Vagina (tissue), 2 donors: ENCODE measurements at regions not wholly inside any gene's neighbourhood (a gene's known extent, or its start where the extent isn't known, plus 50 kb on each side); places are given as distances from the start of the nearest gene placed in this dataset.

ENCODE experiments used
- DNase-seq, 2 donors: peaks; one replicate each; pipeline ENCODE4 v3.0.0-alpha.2; 2017; ENCODE audit errors: extremely low spot score in 2 of 2
- H3K27ac ChIP-seq: fragments of 200-600 bp; sonication (generic); one replicate; pipeline ENCODE4 v1.5.1; 2019
- H3K27me3 ChIP-seq: fragments of 200-600 bp; sonication (generic); one replicate; pipeline ENCODE4 v1.5.1; 2019
- H3K36me3 ChIP-seq, 2 donors: fragments of 200-600 bp; sonication (generic); one replicate each; pipeline ENCODE4 v1.5.1; 2017 to 2019
- H3K4me1 ChIP-seq: fragments of 200-600 bp; sonication (generic); one replicate; pipeline ENCODE4 v1.5.1; 2019
- H3K4me3 ChIP-seq, 2 donors: fragments of 200-600 bp; sonication (generic); 1 replicate in 1 of 2; 2 replicates in 1 of 2; pipeline ENCODE4 v1.5.1; 2016 to 2019
- H3K9me3 ChIP-seq: fragments of 200-600 bp; sonication (generic); one replicate; pipeline ENCODE4 v1.5.1; 2019
- CTCF ChIP-seq, 3 experiments: fragments of 450-650 bp in 2 of 3; fragments of 200-600 bp in 1 of 3; sonication (generic) in 1 of 3; IDR thresholded peaks; one replicate each; pipeline ENCODE4 v1.5.1; 2017 to 2019; ENCODE audit warnings: antibody characterized with exemption in 3 of 3, mild to moderate bottlenecking in 2 of 3, moderate library complexity in 2 of 3
- POLR2A ChIP-seq, 2 donors: fragments of 450-650 bp; IDR thresholded peaks; one replicate each; pipeline ENCODE4 v1.6.1; 2017; ENCODE audit warnings: antibody characterized with exemption in 2 of 2, mild to moderate bottlenecking in 2 of 2, moderate library complexity in 2 of 2
- POLR2AphosphoS5 ChIP-seq, 2 donors: sonication (generic); formaldehyde crosslinking; IDR thresholded peaks; one replicate each; pipeline ENCODE4 v1.9.0; 2017; ENCODE audit warnings: antibody characterized with exemption in 2 of 2, mild to moderate bottlenecking in 2 of 2, low read depth in 1 of 2; ENCODE audit not compliant: insufficient read depth in 1 of 2
- intact Hi-C: fragments of 100-400 bp; cut with DNase I; formaldehyde crosslinking; loops from one replicate; pipeline ENCODE4 v1.15.1; 2023

GRCh38 chr12:89213747-89214146 lies 138.6 kb downstream of the DUSP6 start:
- DNase-seq, result no peak
- TF ChIP-seq POLR2A (IDR thresholded peaks at IDR 0.05), result no peak
- TF ChIP-seq POLR2AphosphoS5 (IDR thresholded peaks at IDR 0.05; ENCODE audit: insufficient read depth in 1 of 2, low read depth in 1 of 2), result no peak
- no peak for TF ChIP-seq CTCF (IDR thresholded peaks at IDR 0.05)

GRCh38 chr12:89213139-89213538 lies 139.2 kb downstream of the DUSP6 start:
- intact Hi-C loops, result no loop called here
- DNase-seq, result no peak
- Histone ChIP-seq H3K27ac (no peak overlapping the region), H3K4me1 (peaks cover 9% of the 10 kb centered on the region), H3K9me3 (no peaks in the 10 kb centered on the region), H3K4me3 (no peak overlapping the region), H3K36me3 (no peaks in the 10 kb centered on the region), H3K27me3 (no peaks in the 10 kb centered on the region)
- TF ChIP-seq CTCF (IDR thresholded peaks at IDR 0.05), result no peak

More at GRCh38 chr12:89213747-89214146, 138.6 kb downstream of the DUSP6 start:
- Histone ChIP-seq H3K4me3 (no peak overlapping the region), H3K27me3 (no peaks in the 10 kb centered on the region), H3K36me3 (no peaks in the 10 kb centered on the region), H3K27ac (no peak overlapping the region), H3K4me1 (peaks cover 9% of the 10 kb centered on the region), H3K9me3 (no peaks in the 10 kb centered on the region)
- intact Hi-C loops, result no loop called here

GRCh38 chr12:89212339-89212771 lies 139.9 kb downstream of the DUSP6 start:
- TF ChIP-seq POLR2AphosphoS5 (IDR thresholded peaks at IDR 0.05; ENCODE audit: insufficient read depth in 1 of 2, low read depth in 1 of 2), result peak; percentile 14 to 94
- TF ChIP-seq POLR2A (IDR thresholded peaks at IDR 0.05), result no peak
- no peak for TF ChIP-seq CTCF (IDR thresholded peaks at IDR 0.05)
- no peaks in the 10 kb centered on the region for H3K36me3 ChIP-seq
- H3K27ac ChIP-seq, result no peak overlapping the region
- no peaks in the 10 kb centered on the region for H3K9me3 ChIP-seq
- H3K27me3 ChIP-seq, result no peaks in the 10 kb centered on the region
- H3K4me1 ChIP-seq, result peaks cover 9% of the 10 kb centered on the region
- DNase-seq, result no peak
- intact Hi-C loops, result no loop called here
- no peak overlapping the region for H3K4me3 ChIP-seq

- Histone ChIP-seq H3K36me3 (no peaks in the 10 kb centered on the region), H3K9me3 (no peaks in the 10 kb centered on the region), H3K4me3 (no peak overlapping the region), H3K27ac (no peak overlapping the region), H3K4me1 (peaks cover 9% of the 10 kb centered on the region), H3K27me3 (no peaks in the 10 kb centered on the region)
- no peak for DNase-seq
- no peak for TF ChIP-seq CTCF (IDR thresholded peaks at IDR 0.05)
- TF ChIP-seq POLR2AphosphoS5 (IDR thresholded peaks at IDR 0.05; ENCODE audit: insufficient read depth in 1 of 2, low read depth in 1 of 2), result no peak
- TF ChIP-seq POLR2A (IDR thresholded peaks at IDR 0.05), result no peak
- intact Hi-C loops, result no loop called here
These were observed 140.8 kb downstream of the DUSP6 start for GRCh38 chr12:89211456-89211855.

- DNase-seq, result no peak
- intact Hi-C loops, result no loop called here
- H3K36me3 ChIP-seq, result no peaks in the 10 kb centered on the region
- H3K4me3 ChIP-seq, result no peak overlapping the region
- H3K27ac ChIP-seq, result no peak overlapping the region
- no peaks in the 10 kb centered on the region for H3K9me3 ChIP-seq
- no peak for TF ChIP-seq POLR2A (IDR thresholded peaks at IDR 0.05)
- no peak for TF ChIP-seq CTCF (IDR thresholded peaks at IDR 0.05)
- no peak for TF ChIP-seq POLR2AphosphoS5 (IDR thresholded peaks at IDR 0.05; ENCODE audit: insufficient read depth in 1 of 2, low read depth in 1 of 2)
- no peaks in the 10 kb centered on the region for H3K27me3 ChIP-seq
- peaks cover 9% of the 10 kb centered on the region for H3K4me1 ChIP-seq
These were observed 142.0 kb downstream of the DUSP6 start for GRCh38 chr12:89210277-89210676.
